RCC 7860 (cell line): ENCODE measurements at regions not wholly inside any gene's neighbourhood (a gene's known extent, or its start where the extent isn't known, plus 50 kb on each side); places are given as distances from the start of the nearest gene placed in this dataset.
"Not testable (repeated sequence)": the region's sequence is repeated elsewhere in the genome, so short reads cannot be mapped to it uniquely, and the experiment has no call there.

Experiments
- DNase-seq: peaks from one replicate; pipeline ENCODE4 v3.0.0-alpha.2; 2015; ENCODE audit warnings: low spot score
- FAIRE-seq: peaks from 2 replicates; lab custom pipeline; 2012; peaks lifted over from hg19 to GRCh38; lab: Jason Lieb, UNC

DNA sequence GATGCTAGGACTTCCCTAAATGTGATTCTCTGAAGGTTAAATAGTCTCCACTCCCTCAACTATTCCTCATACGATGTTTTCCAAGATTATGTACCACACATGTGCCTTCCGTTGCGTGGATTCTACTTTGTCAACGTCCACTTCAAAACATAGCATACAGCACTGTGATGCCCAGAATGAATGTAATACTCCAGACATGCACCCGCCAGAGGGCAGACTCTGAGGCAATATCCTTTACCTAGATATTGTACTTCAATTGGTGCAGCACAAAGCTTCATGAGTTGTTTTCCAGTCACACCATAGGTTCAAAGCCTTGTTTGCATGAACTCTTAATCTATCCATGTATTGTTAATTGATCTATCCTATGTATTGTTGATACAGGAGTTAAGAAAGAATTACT is 201.0 kb upstream of the NABP1 start:
- FAIRE-seq (no peak), DNase-seq (no peak)

DNA sequence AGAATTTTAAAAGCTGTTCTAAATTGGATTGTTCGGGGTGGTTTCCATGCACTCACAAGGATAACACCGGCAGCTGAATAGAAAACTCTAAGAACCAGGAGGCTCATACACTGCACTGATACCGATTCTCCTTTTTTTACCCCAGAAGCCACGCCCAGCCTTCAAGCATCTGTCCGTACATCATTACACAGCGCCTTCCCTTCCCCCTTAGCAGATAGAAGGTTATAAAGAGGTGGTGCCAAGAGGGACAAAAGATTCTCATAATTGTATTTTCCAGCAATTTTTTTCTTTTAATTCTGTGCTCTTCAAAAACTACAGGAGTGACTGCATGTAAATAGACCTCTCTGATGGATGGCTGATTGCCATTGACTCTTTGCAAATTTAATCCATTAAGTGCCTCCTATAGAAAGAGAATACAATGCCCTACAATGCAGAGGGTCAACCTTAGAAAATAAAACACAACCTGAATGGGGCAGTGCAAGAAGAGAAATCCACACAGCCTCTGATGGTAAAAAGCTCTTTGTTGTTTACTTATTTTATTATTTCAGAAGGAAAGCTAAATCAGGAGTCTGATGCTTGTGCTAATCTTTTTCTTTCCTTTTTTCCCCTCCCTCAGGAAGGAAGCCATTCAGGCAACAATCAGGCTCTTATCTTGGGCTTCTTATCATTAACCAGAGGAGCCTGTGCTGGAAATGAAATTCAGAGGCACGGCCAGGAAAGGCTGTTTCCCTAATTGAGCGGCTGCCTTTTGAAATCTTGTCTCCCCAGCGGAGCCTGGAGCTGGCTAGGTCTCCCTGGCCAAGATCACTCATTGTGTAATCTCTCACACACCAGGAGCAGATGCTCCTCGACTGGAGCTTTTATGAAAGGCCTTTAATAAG is 198.9 kb upstream of the NABP1 start:
- DNase-seq (no peak), FAIRE-seq (no peak)

DNA sequence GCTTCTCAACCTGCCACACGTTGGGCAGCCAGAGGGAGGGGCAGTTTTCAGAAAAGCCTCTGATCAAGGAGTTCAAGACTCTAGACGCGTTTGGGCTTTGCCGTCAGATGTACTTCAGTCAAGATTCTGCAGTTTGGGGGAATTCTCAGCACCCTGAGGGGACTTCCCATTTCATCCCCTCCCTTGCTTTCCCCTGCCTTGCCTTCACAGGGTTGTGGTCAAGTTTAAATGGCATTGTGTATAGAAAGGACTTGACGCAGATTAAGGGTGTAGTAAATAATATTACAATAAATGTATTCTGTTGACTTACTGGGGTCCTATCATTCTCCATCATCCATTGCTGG is 198.3 kb upstream of the NABP1 start:
- no peak for DNase-seq
- FAIRE-seq = no peak

GRCh38 chr2:191481305-191482070 is 196.4 kb upstream of the NABP1 start:
- FAIRE-seq (no peak), DNase-seq (no peak)

GRCh38 chr2:191483117-191483516 is 194.8 kb upstream of the NABP1 start:
- FAIRE-seq (no peak), DNase-seq (no peak)

GRCh38 chr2:191486584-191487320 is 191.2 kb upstream of the NABP1 start:
- DNase-seq (peak; percentile 98), FAIRE-seq (peak; percentile 99)

- FAIRE-seq (peak; percentile 73), DNase-seq (peak; percentile 49)
Observed at GRCh38 chr2:191488135-191488534, 189.8 kb upstream of the NABP1 start.

GRCh38 chr2:191489177-191489576 is 188.8 kb upstream of the NABP1 start:
- FAIRE-seq (no peak), DNase-seq (no peak)

GRCh38 chr2:191496838-191497237 is 181.1 kb upstream of the NABP1 start:
- DNase-seq (no peak), FAIRE-seq (no peak)

GRCh38 chr2:191497822-191498221 is 180.1 kb upstream of the NABP1 start:
- DNase-seq = no peak
- FAIRE-seq = no peak

DNA sequence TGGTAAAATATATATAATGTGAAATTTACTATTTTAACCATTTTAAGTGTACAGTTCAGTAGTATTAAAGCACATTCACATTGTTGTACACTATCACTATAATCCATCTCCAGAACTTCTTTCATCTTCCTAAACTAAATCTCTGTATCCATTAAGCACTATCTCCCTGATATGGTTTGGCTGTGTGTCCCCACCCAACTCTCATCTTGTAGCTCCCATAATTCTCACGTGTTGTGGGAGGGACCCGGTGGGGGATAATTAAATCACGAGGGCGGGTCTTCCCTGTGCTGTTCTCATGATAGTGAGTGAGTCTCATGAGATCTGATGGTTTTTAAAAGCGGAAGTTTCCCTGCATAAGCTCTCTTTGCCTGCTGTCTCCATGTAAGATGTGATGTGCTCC is 178.9 kb upstream of the NABP1 start:
- DNase-seq = no peak
- FAIRE-seq = no peak

- no peak for FAIRE-seq
- no peak for DNase-seq
Observed at GRCh38 chr2:191499874-191500565, 177.9 kb upstream of the NABP1 start.

DNA sequence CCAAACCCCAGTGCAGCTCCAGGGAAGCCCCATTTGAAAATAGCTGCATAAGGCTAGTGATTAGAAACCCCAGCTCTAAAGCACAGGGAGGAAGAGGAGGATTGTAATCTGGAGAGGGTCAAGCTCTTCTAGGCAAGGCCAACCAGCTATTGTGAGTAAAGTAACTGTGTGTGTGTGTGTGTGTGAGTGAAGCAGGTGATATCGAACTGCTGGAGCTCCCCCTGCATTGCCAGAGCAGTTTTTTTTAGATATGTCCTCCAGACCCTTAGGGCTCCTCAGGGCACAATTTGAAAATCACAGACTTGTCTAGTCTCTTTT is 177.4 kb upstream of the NABP1 start:
- FAIRE-seq (no peak), DNase-seq (no peak)

DNA sequence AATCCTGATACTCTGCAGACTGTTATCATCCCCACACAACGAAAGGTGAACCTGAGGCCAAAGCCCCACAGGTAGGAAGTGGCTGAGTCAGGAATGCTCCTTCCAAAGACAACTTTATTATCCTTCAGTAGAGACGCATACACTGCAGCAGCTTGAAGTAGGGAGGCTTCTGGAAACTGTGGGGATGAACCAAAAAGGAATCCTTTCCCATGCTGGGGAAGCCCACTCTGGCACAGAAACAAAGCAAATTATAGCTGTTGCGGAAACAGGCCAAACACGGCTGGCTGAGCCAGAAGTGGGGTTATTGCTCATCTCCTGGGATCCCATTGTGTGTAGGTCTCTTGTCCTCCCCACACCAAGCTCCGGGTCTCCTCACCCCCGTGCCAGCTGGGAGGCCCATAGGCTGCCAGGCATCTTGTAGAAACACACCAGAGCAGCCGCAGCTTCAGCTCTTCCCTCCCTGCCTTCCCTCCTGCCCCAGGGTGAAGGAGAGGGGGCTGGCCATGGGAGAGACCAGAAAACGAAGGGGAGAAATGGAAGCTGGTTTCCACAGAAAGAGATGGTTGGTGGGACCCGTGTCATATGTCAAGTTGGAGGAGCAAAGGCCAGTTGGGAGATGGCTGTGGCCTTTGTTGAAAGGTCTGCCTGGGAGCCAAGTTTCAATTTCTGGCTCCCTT is 176.9 kb upstream of the NABP1 start:
- no peak for FAIRE-seq
- DNase-seq = no peak

- peak; percentile 49 for DNase-seq
Observed at GRCh38 chr2:191501561-191502168, 176.3 kb upstream of the NABP1 start.

GRCh38 chr2:191506515-191506914 is 171.4 kb upstream of the NABP1 start:
- DNase-seq = no peak
- FAIRE-seq = no peak

More at GRCh38 chr2:191501561-191502168, 176.3 kb upstream of the NABP1 start:
- peak; percentile 64 for FAIRE-seq

DNA sequence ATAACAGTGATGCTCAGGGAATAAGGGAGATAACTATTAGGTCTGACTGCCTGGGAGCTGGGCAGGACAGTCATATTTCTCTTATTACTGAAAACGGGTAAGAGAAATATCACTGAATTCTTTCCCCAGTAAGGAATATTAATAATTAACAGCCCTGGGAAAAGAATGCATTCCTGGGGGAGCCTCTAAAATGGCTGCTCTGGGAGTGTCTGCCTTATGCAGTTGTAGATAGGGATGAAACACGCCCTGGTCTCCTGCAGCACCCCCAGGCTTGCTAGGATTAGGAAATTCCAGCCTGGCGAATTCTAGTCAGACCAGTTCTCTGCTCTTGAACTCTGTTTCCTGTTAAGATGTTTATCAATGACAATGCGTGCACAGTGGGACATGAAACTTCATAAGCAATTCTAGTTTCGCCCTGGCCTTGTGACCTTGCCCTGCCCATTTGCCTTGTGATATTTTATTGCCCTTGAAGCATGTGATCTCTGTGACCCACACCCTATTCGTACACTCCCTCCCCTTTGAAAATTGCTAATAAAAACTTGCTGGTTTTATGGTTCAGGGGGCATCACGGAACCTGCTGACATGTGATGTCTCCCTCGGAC is 170.6 kb upstream of the NABP1 start:
- FAIRE-seq = not testable (repeated sequence)

DNA sequence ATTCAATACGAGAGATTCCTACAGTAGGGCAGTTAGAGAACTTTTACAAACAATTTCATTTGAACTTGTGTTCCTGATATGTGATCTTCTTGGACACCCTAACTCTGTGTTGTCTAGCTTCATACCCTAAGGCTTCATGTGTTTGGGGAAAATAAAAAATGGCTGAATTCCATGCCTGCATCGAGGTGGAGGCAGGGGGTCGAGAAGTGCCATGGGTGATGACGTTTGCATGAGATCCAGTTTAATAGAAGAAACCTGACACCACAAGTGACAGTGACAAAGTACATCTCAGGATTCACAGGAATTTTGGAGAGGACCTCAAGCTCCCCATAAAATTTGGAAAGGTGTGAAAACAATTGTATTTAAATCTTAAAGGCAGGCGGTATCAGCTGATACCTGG is 169.2 kb upstream of the NABP1 start:
- FAIRE-seq = no peak

More for the DNA sequence above, 170.6 kb upstream of the NABP1 start:
- DNase-seq = not testable (repeated sequence)

GRCh38 chr2:191512216-191512835 is 165.6 kb upstream of the NABP1 start:
- no peak for DNase-seq
- FAIRE-seq = no peak

More for the DNA sequence above, 169.2 kb upstream of the NABP1 start:
- DNase-seq = no peak
